ENCODE measurements at regions not wholly inside any gene's neighbourhood (a gene's known extent, or its start where the extent isn't known, plus 50 kb on each side); places are given as distances from the start of the nearest gene placed in this dataset.

GRCh38 chr2:18208956-18209355 is 330.5 kb downstream of the KCNS3 start:
- no peak for TF ChIP-seq POLR2AphosphoS5 (IDR thresholded peaks at IDR 0.05)
- no peak for TF ChIP-seq CTCF (IDR thresholded peaks at IDR 0.05)
- TF ChIP-seq POLR2A (IDR thresholded peaks at IDR 0.05), result no peak

Data from suprapubic skin (tissue), 4 donors.